GM04504 (cell line): ENCODE measurements at regions not wholly inside any gene's neighbourhood (a gene's known extent, or its start where the extent isn't known, plus 50 kb on each side); places are given as distances from the start of the nearest gene placed in this dataset.

Source experiments
- DNase-seq: peaks from one replicate; pipeline ENCODE4 v3.0.0-alpha.2; 2012; ENCODE audit warnings: low read depth

DNA sequence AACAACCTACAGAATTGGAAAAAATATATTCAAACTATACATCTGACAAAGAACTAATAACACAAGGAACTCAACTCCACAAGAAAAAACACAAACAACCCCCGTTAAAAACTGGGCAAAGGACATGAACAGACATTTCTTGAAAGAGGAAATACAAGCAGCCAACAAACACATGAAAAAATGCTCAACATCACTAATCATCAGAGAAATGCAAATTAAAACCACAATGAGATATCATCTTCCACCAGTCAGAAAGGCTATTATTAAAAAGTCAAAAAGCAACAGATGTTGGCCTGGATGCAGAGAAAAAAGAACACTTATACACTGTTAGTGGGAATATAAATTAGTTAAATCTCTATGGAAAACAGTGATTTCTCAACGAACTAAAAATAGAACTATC is 82.6 kb upstream of the CCDC91 start:
- no peak for DNase-seq

- no peak for DNase-seq
Observed at GRCh38 chr12:28108599-28108998, 81.7 kb upstream of the CCDC91 start.

DNA sequence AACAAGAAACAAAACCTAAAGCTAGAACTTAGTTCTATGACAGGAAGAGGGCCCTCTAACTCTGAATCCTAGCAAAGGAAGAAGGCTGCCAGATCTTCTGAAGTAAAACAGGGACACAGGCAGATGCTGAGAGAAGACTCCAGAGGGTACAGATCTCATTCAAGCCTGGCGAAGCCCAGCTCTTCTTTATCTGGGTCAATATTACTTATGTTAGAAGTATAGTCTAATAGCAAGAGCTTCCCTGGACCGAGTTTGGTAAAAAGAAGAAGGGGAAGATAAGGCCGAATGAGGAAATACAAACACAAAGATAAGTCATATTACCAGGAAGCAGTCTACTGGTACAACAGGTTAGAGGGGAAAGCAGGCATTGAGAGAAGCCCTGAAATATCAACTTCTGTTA is 79.9 kb upstream of the CCDC91 start:
- no peak for DNase-seq

DNA sequence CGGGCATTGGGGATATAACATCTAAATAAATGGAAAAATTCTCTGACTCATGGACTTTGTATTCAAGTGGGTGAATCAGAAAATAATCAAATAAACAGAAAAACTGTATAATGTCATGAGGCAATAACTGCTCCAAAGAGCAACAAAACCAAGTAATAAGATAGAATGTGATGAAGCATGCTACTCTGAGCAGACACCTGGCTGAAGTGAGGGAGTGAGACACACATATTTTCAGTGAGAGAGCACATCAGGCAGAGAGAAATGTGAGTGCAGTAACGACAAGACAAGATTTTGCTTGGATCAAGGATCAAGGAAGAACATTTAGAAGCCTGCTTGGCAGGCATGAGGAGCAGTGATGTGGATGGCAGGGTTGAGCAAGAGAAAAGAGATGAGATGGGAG is 75.8 kb upstream of the CCDC91 start:
- no peak for DNase-seq

- DNase-seq = no peak
Observed at GRCh38 chr12:28121433-28121832, 68.8 kb upstream of the CCDC91 start.

DNA sequence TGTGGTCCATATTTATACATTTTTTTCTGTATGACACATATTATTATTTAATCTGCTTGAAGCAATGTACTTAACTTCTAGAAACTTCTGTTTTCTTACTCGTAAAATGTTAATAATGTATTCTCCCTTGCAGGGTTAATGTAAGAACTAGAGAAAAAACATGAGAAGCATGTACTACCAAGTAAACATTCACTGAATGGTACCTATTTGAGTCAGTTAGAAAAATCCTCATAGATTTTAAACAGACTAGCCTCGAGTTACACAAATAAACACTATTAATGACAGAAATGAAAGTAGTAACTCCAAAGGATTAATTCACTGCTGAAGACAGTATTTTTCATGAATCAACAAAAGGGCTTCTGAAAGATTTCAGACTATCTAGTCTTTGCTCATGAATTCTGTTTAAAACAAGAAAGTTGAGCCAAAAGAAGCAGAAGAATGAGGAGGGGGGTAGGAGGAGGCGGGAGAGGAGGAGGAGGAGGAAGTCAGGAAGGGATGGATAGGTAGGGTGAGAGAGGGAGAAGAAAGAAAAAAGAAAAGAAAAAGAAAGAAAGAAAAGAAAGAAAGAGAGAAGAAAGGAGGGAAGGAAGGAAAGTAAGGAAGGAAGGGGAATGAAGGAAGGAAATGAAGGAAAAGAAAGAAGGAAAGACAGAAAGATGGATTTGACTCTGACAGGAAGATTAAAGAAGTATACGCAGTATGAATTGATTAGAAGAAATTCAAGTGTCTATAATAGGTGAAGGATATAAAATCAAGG is 68.2 kb upstream of the CCDC91 start:
- no peak for DNase-seq

DNA sequence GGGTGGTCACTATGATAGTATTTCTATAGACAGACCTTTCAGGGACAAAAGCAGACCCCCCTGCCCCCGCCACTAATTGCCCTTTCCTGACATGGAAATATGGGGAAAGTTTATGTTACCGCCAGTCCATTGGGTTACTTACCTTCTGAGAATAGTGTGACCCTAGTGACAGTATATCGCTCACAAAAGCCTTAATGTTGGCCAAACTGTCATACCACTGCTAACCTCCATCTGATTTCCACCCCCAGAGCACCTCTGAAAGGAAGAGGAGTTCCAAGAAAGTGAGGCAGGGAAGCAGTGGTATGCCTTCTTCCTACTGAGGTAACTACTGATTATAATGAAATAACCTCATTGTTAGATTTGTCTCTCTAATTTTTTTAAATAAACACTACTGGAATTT is 67.5 kb upstream of the CCDC91 start:
- DNase-seq = no peak

DNA sequence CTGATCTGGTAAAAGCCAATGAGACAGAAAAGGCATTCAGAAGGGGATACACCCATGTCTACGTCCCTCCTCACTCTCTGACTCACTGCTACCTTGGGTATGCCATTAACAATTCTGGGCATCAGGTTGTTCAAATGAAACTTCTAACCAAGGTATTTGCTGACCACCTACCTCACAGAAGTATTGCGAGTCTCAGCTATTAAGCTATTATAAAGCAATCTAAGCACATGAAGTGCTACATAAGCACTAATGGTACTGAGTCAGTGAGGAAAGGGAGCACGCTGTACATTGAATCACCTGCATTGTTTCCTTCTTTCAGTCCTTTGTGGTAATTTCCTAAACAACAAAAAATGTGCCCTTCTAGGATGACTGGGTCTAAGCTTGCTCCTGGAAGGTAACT is 62.8 kb upstream of the CCDC91 start:
- no peak for DNase-seq

DNA sequence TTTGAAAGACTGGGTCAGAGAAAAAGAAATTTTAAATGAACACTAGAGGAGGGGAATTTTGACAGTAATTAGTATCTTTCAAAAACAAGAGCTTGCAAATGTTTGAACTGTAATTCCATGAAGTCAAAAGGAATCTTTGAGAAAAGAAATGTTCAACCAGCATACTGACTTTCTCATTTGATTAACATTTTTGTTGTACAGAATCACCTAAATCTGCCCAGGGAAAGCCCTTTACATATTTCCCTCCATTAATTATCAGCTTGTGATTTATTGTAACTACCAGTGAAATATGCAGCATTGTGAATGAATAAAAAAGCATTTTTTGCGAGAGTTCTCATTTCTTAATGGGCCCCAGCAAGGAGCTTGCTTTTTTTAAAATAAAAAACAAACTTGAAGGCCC is 61.2 kb upstream of the CCDC91 start:
- DNase-seq = no peak

- DNase-seq = no peak
Observed at GRCh38 chr12:28130234-28130624, 60.0 kb upstream of the CCDC91 start.

- DNase-seq = peak; percentile 83
Observed at GRCh38 chr12:28130625-28131598, 59.3 kb upstream of the CCDC91 start.

- no peak for DNase-seq
Observed at GRCh38 chr12:28132398-28132797, 57.9 kb upstream of the CCDC91 start.

GRCh38 chr12:28135801-28136439 is 54.3 kb upstream of the CCDC91 start:
- no peak for DNase-seq

- no peak for DNase-seq
Observed at GRCh38 chr12:28137414-28137813, 52.8 kb upstream of the CCDC91 start.

- DNase-seq = no peak
Observed at GRCh38 chr12:28140404-28140803, 49.9 kb upstream of the CCDC91 start.
